ENCODE measurements at regions not wholly inside any gene's neighbourhood (a gene's known extent, or its start where the extent isn't known, plus 50 kb on each side); places are given as distances from the start of the nearest gene placed in this dataset.

GRCh38 chr12:42766754-42767153 lies 177.2 kb upstream of the PRICKLE1 start:
- no peaks in the 10 kb centered on the region for H3K9me3 ChIP-seq (ENCODE audit: control insufficient read depth, insufficient read depth, low read length)
- H3K36me3 ChIP-seq (ENCODE audit: insufficient read depth, low read length) = no peaks in the 10 kb centered on the region
- no peaks in the 10 kb centered on the region for H3K4me1 ChIP-seq (ENCODE audit: insufficient read depth, low read length)
- no peak overlapping the region for H3K9ac ChIP-seq (ENCODE audit: low read depth, low read length)

- H3K4me1 ChIP-seq (ENCODE audit: insufficient read depth, low read length) = peaks cover 3% of the 10 kb centered on the region
- no peaks in the 10 kb centered on the region for H3K36me3 ChIP-seq (ENCODE audit: insufficient read depth, low read length)
- H3K9ac ChIP-seq (ENCODE audit: low read depth, low read length) = no peak overlapping the region
- H3K9me3 ChIP-seq (ENCODE audit: control insufficient read depth, insufficient read depth, low read length) = no peaks in the 10 kb centered on the region
These were observed 176.5 kb upstream of the PRICKLE1 start for GRCh38 chr12:42766026-42766425.

- Histone ChIP-seq H3K4me1 (ENCODE audit: insufficient read depth, low read length) (peaks cover 12% of the 10 kb centered on the region), H3K9me3 (ENCODE audit: control insufficient read depth, insufficient read depth, low read length) (no peaks in the 10 kb centered on the region), H3K9ac (ENCODE audit: low read depth, low read length) (no peak overlapping the region), H3K36me3 (ENCODE audit: insufficient read depth, low read length) (no peaks in the 10 kb centered on the region)
These were observed 174.1 kb upstream of the PRICKLE1 start for GRCh38 chr12:42763682-42764081.

GRCh38 chr12:42762395-42762925 lies 172.9 kb upstream of the PRICKLE1 start:
- Histone ChIP-seq H3K36me3 (ENCODE audit: insufficient read depth, low read length) (no peaks in the 10 kb centered on the region), H3K4me1 (ENCODE audit: insufficient read depth, low read length) (peaks cover 23% of the 10 kb centered on the region), H3K9me3 (ENCODE audit: control insufficient read depth, insufficient read depth, low read length) (no peaks in the 10 kb centered on the region), H3K9ac (ENCODE audit: low read depth, low read length) (no peak overlapping the region)

GRCh38 chr12:42761601-42762350 lies 172.2 kb upstream of the PRICKLE1 start:
- Histone ChIP-seq H3K4me1 (ENCODE audit: insufficient read depth, low read length) (peaks cover 26% of the 10 kb centered on the region), H3K36me3 (ENCODE audit: insufficient read depth, low read length) (no peaks in the 10 kb centered on the region), H3K9me3 (ENCODE audit: control insufficient read depth, insufficient read depth, low read length) (no peaks in the 10 kb centered on the region), H3K9ac (ENCODE audit: low read depth, low read length) (no peak overlapping the region)

- Histone ChIP-seq H3K9me3 (ENCODE audit: control insufficient read depth, insufficient read depth, low read length) (no peaks in the 10 kb centered on the region), H3K4me1 (ENCODE audit: insufficient read depth, low read length) (peaks cover 33% of the 10 kb centered on the region), H3K9ac (ENCODE audit: low read depth, low read length) (no peak overlapping the region), H3K36me3 (ENCODE audit: insufficient read depth, low read length) (no peaks in the 10 kb centered on the region)
These were observed 171.5 kb upstream of the PRICKLE1 start for GRCh38 chr12:42761086-42761485.

- H3K36me3 ChIP-seq (ENCODE audit: insufficient read depth, low read length) = no peaks in the 10 kb centered on the region
- H3K9ac ChIP-seq (ENCODE audit: low read depth, low read length) = no peak overlapping the region
- no peaks in the 10 kb centered on the region for H3K9me3 ChIP-seq (ENCODE audit: control insufficient read depth, insufficient read depth, low read length)
- peaks cover 36% of the 10 kb centered on the region for H3K4me1 ChIP-seq (ENCODE audit: insufficient read depth, low read length)
These were observed 171.0 kb upstream of the PRICKLE1 start for GRCh38 chr12:42760550-42760949.

GRCh38 chr12:42759622-42760273 lies 170.2 kb upstream of the PRICKLE1 start:
- H3K9me3 ChIP-seq (ENCODE audit: control insufficient read depth, insufficient read depth, low read length) = no peaks in the 10 kb centered on the region
- peaks cover 36% of the 10 kb centered on the region for H3K4me1 ChIP-seq (ENCODE audit: insufficient read depth, low read length)
- H3K9ac ChIP-seq (ENCODE audit: low read depth, low read length) = no peak overlapping the region
- no peaks in the 10 kb centered on the region for H3K36me3 ChIP-seq (ENCODE audit: insufficient read depth, low read length)

- Histone ChIP-seq H3K36me3 (ENCODE audit: insufficient read depth, low read length) (no peaks in the 10 kb centered on the region), H3K4me1 (ENCODE audit: insufficient read depth, low read length) (peaks cover 36% of the 10 kb centered on the region), H3K9ac (ENCODE audit: low read depth, low read length) (no peak overlapping the region), H3K9me3 (ENCODE audit: control insufficient read depth, insufficient read depth, low read length) (no peaks in the 10 kb centered on the region)
These were observed 169.3 kb upstream of the PRICKLE1 start for GRCh38 chr12:42758806-42759205.

GRCh38 chr12:42757624-42758119 lies 168.1 kb upstream of the PRICKLE1 start:
- H3K9ac ChIP-seq (ENCODE audit: low read depth, low read length) = no peak overlapping the region
- 0 out of 2 replicates have a peak, but pooled peaks cover 8% of the 10 kb centered on the region for H3K9me3 ChIP-seq (ENCODE audit: control insufficient read depth, insufficient read depth, low read length)
- peaks cover 36% of the 10 kb centered on the region for H3K4me1 ChIP-seq (ENCODE audit: insufficient read depth, low read length)
- no peaks in the 10 kb centered on the region for H3K36me3 ChIP-seq (ENCODE audit: insufficient read depth, low read length)

GRCh38 chr12:42756841-42757623 lies 167.5 kb upstream of the PRICKLE1 start:
- peaks cover 36% of the 10 kb centered on the region for H3K4me1 ChIP-seq (ENCODE audit: insufficient read depth, low read length)
- H3K9ac ChIP-seq (ENCODE audit: low read depth, low read length) = no peak overlapping the region
- H3K9me3 ChIP-seq (ENCODE audit: control insufficient read depth, insufficient read depth, low read length) = 0 out of 2 replicates have a peak, but pooled peaks cover 8% of the 10 kb centered on the region
- no peaks in the 10 kb centered on the region for H3K36me3 ChIP-seq (ENCODE audit: insufficient read depth, low read length)

GRCh38 chr12:42750356-42750755 lies 160.8 kb upstream of the PRICKLE1 start:
- no peaks in the 10 kb centered on the region for H3K36me3 ChIP-seq (ENCODE audit: insufficient read depth, low read length)
- H3K9ac ChIP-seq (ENCODE audit: low read depth, low read length) = no peak overlapping the region

GRCh38 chr12:42749239-42749638 lies 159.7 kb upstream of the PRICKLE1 start:
- no peak overlapping the region for H3K9ac ChIP-seq (ENCODE audit: low read depth, low read length)
- peaks cover 4% of the 10 kb centered on the region; the same call in 1 of the 2 replicates for H3K4me1 ChIP-seq (ENCODE audit: insufficient read depth, low read length)
- peaks cover 22% of the 10 kb centered on the region; the same call in 1 of the 2 replicates for H3K9me3 ChIP-seq (ENCODE audit: control insufficient read depth, insufficient read depth, low read length)

More at GRCh38 chr12:42750356-42750755, 160.8 kb upstream of the PRICKLE1 start:
- no peaks in the 10 kb centered on the region for H3K4me1 ChIP-seq (ENCODE audit: insufficient read depth, low read length)
- H3K9me3 ChIP-seq (ENCODE audit: control insufficient read depth, insufficient read depth, low read length) = peaks cover 19% of the 10 kb centered on the region; the same call in 1 of the 2 replicates

GRCh38 chr12:42744539-42745182 lies 155.1 kb upstream of the PRICKLE1 start:
- H3K9me3 ChIP-seq (ENCODE audit: control insufficient read depth, insufficient read depth, low read length) = peaks cover 14% of the 10 kb centered on the region; the same call in 1 of the 2 replicates
- H3K9ac ChIP-seq (ENCODE audit: low read depth, low read length) = no peak overlapping the region
- H3K4me1 ChIP-seq (ENCODE audit: insufficient read depth, low read length) = peaks cover 18% of the 10 kb centered on the region
- no peaks in the 10 kb centered on the region for H3K36me3 ChIP-seq (ENCODE audit: insufficient read depth, low read length)

More at GRCh38 chr12:42749239-42749638, 159.7 kb upstream of the PRICKLE1 start:
- H3K36me3 ChIP-seq (ENCODE audit: insufficient read depth, low read length) = no peaks in the 10 kb centered on the region
